Lung (tissue), 11 donors: ENCODE measurements at regions not wholly inside any gene's neighbourhood (a gene's known extent, or its start where the extent isn't known, plus 50 kb on each side); places are given as distances from the start of the nearest gene placed in this dataset.

Experiments used
- ATAC-seq: fragments of 200-7000 bp; cut with Tn5 transposase; one replicate; pipeline ENCODE4 v1.9.1; 2020; ENCODE audit warnings: moderate number of reproducible peaks; ENCODE audit not compliant: insufficient read depth, low FRiP score
- DNase-seq, 3 donors: peaks; one replicate each; pipeline ENCODE4 v3.0.0-alpha.2; 2013 to 2017
- H3K27ac ChIP-seq, 2 donors: one replicate each; pipeline ENCODE4 v1.5.1; 2013; ENCODE audit warnings: mild to moderate bottlenecking in 2 of 2, moderate library complexity in 2 of 2, control low read depth in 1 of 2, inconsistent platforms in 1 of 2, low read depth in 1 of 2, low read length in 1 of 2
- H3K27me3 ChIP-seq, 3 donors: one replicate each; pipeline ENCODE4 v1.5.1; 2013; ENCODE audit warnings: low read length in 2 of 3; ENCODE audit not compliant: control insufficient read depth in 3 of 3, insufficient read depth in 3 of 3
- H3K36me3 ChIP-seq, 4 donors: one replicate each; pipeline ENCODE4 v1.5.1; 2013; ENCODE audit warnings: low read length in 4 of 4, mild to moderate bottlenecking in 1 of 4, moderate library complexity in 1 of 4; ENCODE audit not compliant: control insufficient read depth in 4 of 4, insufficient read depth in 4 of 4
- H3K4me1 ChIP-seq, 5 donors: one replicate each; pipeline ENCODE4 v1.5.1; 2013; ENCODE audit warnings: low read length in 5 of 5, mild to moderate bottlenecking in 2 of 5, moderate library complexity in 1 of 5; ENCODE audit not compliant: control insufficient read depth in 5 of 5, insufficient read depth in 5 of 5
- H3K4me3 ChIP-seq: one replicate; pipeline ENCODE4 v1.5.1; 2013; ENCODE audit warnings: mild to moderate bottlenecking, control low read depth, moderate library complexity
- H3K9ac ChIP-seq, 2 donors: one replicate each; pipeline ENCODE4 v1.5.1; 2013; ENCODE audit warnings: low read length in 2 of 2, control low read depth in 1 of 2; ENCODE audit not compliant: insufficient read depth in 1 of 2
- H3K9me3 ChIP-seq, 4 donors: one replicate each; pipeline ENCODE4 v1.5.1; 2013; ENCODE audit warnings: low read length in 3 of 4, mild to moderate bottlenecking in 1 of 4, moderate library complexity in 1 of 4; ENCODE audit not compliant: control insufficient read depth in 4 of 4, insufficient read depth in 3 of 4
- WGBS, 2 donors: extraction: QIAGEN DNeasy Blood & Tissue Kit; methylation state at CpG; one replicate each; pipeline ENCODE4 v1.1.7; 2013; 5-methylcytosine and 5-hydroxymethylcytosine counted together
- TF ChIP-seq, protein P1 (sequence below): IDR thresholded peaks from 2 replicates; pipeline ENCODE4 v1.5.1; 2012; ENCODE audit warnings: mild to moderate bottlenecking; ENCODE audit errors: control extremely low read depth, extremely low read depth
- donor health status: control.
- donor health status: control.
- donor health status: Bipolar disorder and iron deficiency.
- donor health status: healthy.
- donor health status: DM: yes; HTN: yes; CAD: no.

DNA sequence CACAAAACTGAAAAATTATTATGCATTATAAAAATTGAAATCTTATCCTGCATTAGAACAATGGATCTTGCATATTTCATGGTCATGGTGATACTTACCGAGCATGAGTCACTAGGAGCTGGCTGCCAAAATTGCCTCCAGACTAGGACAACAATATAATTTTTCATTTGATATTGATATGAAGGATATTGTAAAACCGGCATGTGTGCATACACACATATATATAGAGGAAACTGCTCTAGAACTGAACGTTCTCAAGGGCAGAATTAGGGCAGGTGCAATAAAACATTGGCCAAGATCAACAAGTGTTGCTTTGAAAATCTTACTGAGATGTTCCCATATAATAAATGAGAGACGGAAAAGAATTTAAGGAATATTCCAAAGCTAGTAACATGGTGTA, 319.4 kb upstream of the POU1F1 start:
- no peaks in the 10 kb centered on the region for H3K4me1 ChIP-seq
- WGBS, 2 donors = 82 to 88% methylated on average over 4 of the region's 4 CpGs
- no peak overlapping the region for H3K4me3 ChIP-seq
- no peak overlapping the region for H3K9ac ChIP-seq
- H3K9me3 ChIP-seq = peaks cover 0 to 8% (median 3%) of the 10 kb centered on the region in 4 donors
- no peaks in the 10 kb centered on the region for H3K36me3 ChIP-seq
- no peak for ATAC-seq
- TF ChIP-seq, protein P1, sequence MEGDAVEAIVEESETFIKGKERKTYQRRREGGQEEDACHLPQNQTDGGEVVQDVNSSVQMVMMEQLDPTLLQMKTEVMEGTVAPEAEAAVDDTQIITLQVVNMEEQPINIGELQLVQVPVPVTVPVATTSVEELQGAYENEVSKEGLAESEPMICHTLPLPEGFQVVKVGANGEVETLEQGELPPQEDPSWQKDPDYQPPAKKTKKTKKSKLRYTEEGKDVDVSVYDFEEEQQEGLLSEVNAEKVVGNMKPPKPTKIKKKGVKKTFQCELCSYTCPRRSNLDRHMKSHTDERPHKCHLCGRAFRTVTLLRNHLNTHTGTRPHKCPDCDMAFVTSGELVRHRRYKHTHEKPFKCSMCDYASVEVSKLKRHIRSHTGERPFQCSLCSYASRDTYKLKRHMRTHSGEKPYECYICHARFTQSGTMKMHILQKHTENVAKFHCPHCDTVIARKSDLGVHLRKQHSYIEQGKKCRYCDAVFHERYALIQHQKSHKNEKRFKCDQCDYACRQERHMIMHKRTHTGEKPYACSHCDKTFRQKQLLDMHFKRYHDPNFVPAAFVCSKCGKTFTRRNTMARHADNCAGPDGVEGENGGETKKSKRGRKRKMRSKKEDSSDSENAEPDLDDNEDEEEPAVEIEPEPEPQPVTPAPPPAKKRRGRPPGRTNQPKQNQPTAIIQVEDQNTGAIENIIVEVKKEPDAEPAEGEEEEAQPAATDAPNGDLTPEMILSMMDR = no peak
- H3K27me3 ChIP-seq = no peaks in the 10 kb centered on the region
- DNase-seq = no peak
- no peak overlapping the region for H3K27ac ChIP-seq

DNA sequence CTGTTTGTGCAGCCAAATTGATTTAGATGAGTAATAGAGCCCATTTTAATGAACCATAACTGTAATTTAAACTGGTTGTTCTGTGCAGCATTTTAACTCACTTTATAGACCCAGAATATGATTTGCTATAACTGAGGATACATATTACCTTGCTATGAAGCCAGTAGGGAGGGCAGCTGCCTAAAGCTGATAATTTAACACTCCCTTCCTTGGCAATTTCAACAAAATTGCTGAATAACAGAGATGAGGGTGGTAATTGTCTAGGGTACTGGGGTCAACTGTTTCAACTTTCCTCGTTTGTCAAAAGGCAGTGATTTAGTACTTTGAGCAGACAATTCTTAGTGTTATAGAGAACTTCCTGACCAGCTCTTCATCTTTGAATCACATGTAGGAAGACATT, 304.9 kb upstream of the POU1F1 start:
- no peak overlapping the region for H3K9ac ChIP-seq
- no peaks in the 10 kb centered on the region for H3K9me3 ChIP-seq
- TF ChIP-seq, protein P1 = no peak
- no peaks in the 10 kb centered on the region for H3K36me3 ChIP-seq
- H3K4me1 ChIP-seq = no peaks in the 10 kb centered on the region
- no peak overlapping the region for H3K4me3 ChIP-seq
- H3K27ac ChIP-seq = no peak overlapping the region
- no peaks in the 10 kb centered on the region for H3K27me3 ChIP-seq
- WGBS, 2 donors = 48% methylated on average over 1 of the region's 1 CpG
- DNase-seq = no peak
- ATAC-seq = no peak

DNA sequence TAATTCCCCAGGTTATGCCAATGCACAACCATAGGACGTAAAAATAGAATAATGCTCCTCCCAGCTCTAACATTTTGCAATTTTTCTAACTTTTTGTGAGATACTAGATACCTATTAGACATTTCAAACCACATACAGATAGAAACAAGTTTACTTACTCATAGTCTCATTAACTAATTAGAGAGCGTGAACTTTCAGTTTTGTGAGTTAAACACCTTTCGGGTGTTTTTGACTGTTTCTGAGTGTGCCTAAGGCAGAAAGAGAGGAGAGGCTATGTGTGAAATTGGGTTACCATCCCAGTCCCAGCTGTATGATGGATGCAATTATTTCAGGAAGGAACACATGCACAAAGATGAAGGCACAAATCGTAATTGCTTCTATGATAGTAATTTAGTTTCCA, 300.4 kb upstream of the POU1F1 start:
- no peaks in the 10 kb centered on the region for H3K27me3 ChIP-seq
- ATAC-seq = no peak

DNA sequence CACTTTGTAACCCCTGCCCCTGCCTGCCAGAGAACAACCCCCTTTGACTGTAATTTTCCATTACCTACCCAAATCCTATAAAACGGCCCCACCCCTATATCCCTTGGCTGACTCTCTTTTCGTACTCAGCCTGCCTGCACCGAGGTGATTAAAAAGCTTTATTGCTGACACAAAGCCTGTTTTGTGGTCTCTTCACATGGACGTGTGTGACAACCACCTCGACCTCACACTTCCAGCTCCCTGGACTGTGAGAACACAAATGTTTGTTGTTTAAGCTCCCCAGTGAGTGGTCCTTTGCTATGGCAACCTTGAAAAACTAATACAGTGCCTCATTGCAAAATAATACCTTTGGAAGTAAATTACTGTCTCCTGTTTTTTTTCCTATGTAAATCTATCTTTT, 299.2 kb upstream of the POU1F1 start:
- Histone ChIP-seq H3K27me3 (no peaks in the 10 kb centered on the region), H3K4me1 (no peaks in the 10 kb centered on the region), H3K9ac (no peak overlapping the region), H3K4me3 (no peak overlapping the region), H3K27ac (no peak overlapping the region), H3K9me3 (no peaks in the 10 kb centered on the region), H3K36me3 (no peaks in the 10 kb centered on the region)
- TF ChIP-seq, protein P1 = no peak
- DNase-seq = no peak
- WGBS, 2 donors = 52 to 67% methylated on average over 5 of the region's 5 CpGs
- ATAC-seq = no peak

More for the DNA sequence above, 300.4 kb upstream of the POU1F1 start:
- TF ChIP-seq, protein P1 = no peak
- H3K9ac ChIP-seq = no peak overlapping the region
- H3K4me1 ChIP-seq = no peaks in the 10 kb centered on the region
- 77 to 78% methylated on average over 4 of the region's 4 CpGs for WGBS, 2 donors
- no peaks in the 10 kb centered on the region for H3K36me3 ChIP-seq
- no peak overlapping the region for H3K27ac ChIP-seq
- no peak for DNase-seq
- no peak overlapping the region for H3K4me3 ChIP-seq
- no peaks in the 10 kb centered on the region for H3K9me3 ChIP-seq
